SK-N-SH treated with all-trans-retinoic acid at 6 μM for 48 hours (cell line): ENCODE measurements at regions not wholly inside any gene's neighbourhood (a gene's known extent, or its start where the extent isn't known, plus 50 kb on each side); places are given as distances from the start of the nearest gene placed in this dataset.

Source experiments
- ATAC-seq: fragments of 200-7000 bp; cut with Tn5 transposase; 3 replicates; pipeline ENCODE4 v1.9.1; 2020; ENCODE audit warnings: mild to moderate bottlenecking, moderate library complexity
- ARNTL ChIP-seq: fragments of 450-650 bp; formaldehyde crosslinking; IDR thresholded peaks from 2 replicates; pipeline ENCODE4 v1.5.0; 2020; ENCODE audit warnings: low read depth, mild to moderate bottlenecking, moderate library complexity, borderline replicate concordance
- BACH2 ChIP-seq: fragments of 250-450 bp; sonication (Bioruptor Pico); IDR thresholded peaks from 2 replicates; pipeline ENCODE4 v1.9.0; 2021; ENCODE audit warnings: mild to moderate bottlenecking, borderline replicate concordance
- CSDC2 ChIP-seq: fragments of 250-450 bp; sonication (Bioruptor Pico); IDR thresholded peaks from 2 replicates; pipeline ENCODE4 v1.5.0; 2020; ENCODE audit warnings: mild to moderate bottlenecking, moderate library complexity
- ESRRG ChIP-seq: fragments of 250-450 bp; sonication (Bioruptor Pico); IDR thresholded peaks from 2 replicates; pipeline ENCODE4 v1.6.1; 2021; ENCODE audit warnings: mild to moderate bottlenecking
- GLIS3 ChIP-seq: fragments of 250-450 bp; sonication (Bioruptor Pico); IDR thresholded peaks from 2 replicates; pipeline ENCODE4 v1.5.0; 2020; ENCODE audit warnings: mild to moderate bottlenecking, moderate library complexity
- ISL1 ChIP-seq: fragments of 250-450 bp; sonication (Bioruptor Pico); IDR thresholded peaks from 2 replicates; pipeline ENCODE4 v2.1.2; 2022; ENCODE audit warnings: mild to moderate bottlenecking, moderate library complexity
- OSR1 ChIP-seq: fragments of 250-450 bp; sonication (Bioruptor Pico); IDR thresholded peaks from 2 replicates; pipeline ENCODE4 v1.8.0; 2022; ENCODE audit warnings: moderate library complexity, mild to moderate bottlenecking, inconsistent platforms
- PPARA ChIP-seq: fragments of 250-450 bp; sonication (Bioruptor Pico); IDR thresholded peaks from 2 replicates; pipeline ENCODE4 v1.5.0; 2020; ENCODE audit warnings: mild to moderate bottlenecking, borderline replicate concordance
- RARB ChIP-seq: fragments of 250-450 bp; sonication (Bioruptor Pico); IDR thresholded peaks from 2 replicates; pipeline ENCODE4 v1.8.0; 2021; ENCODE audit warnings: mild to moderate bottlenecking, moderate library complexity
- SNAI2 ChIP-seq: fragments of 250-450 bp; sonication (Bioruptor Pico); IDR thresholded peaks from 2 replicates; pipeline ENCODE4 v1.5.0; 2020; ENCODE audit warnings: mild to moderate bottlenecking, moderate library complexity
- TCF4 ChIP-seq: fragments of 250-450 bp; sonication (Bioruptor Pico); IDR thresholded peaks from 2 replicates; pipeline ENCODE4 v1.8.0; 2021; ENCODE audit warnings: mild to moderate bottlenecking, moderate library complexity, borderline replicate concordance
- TOX ChIP-seq: fragments of 250-450 bp; sonication (Bioruptor Pico); IDR thresholded peaks from 2 replicates; pipeline ENCODE4 v1.8.0; 2021; ENCODE audit warnings: mild to moderate bottlenecking, moderate library complexity, borderline replicate concordance
- ZC3H10 ChIP-seq: fragments of 250-450 bp; sonication (Bioruptor Pico); IDR thresholded peaks from 2 replicates; pipeline ENCODE4 v1.5.1; 2021; ENCODE audit warnings: mild to moderate bottlenecking, moderate library complexity
- ZFP3 ChIP-seq: fragments of 250-450 bp; sonication (Bioruptor Pico); IDR thresholded peaks from 2 replicates; pipeline ENCODE4 v1.5.0; 2020; ENCODE audit warnings: mild to moderate bottlenecking, moderate library complexity
- ZFP30 ChIP-seq: fragments of 450-650 bp; formaldehyde crosslinking; IDR thresholded peaks from 2 replicates; pipeline ENCODE4 v1.5.0; 2022; ENCODE audit warnings: mild to moderate bottlenecking, moderate library complexity
- ZNF565 ChIP-seq: fragments of 450-650 bp; formaldehyde crosslinking; conservative IDR thresholded peaks from 2 replicates; pipeline ENCODE4 v1.5.0; 2020; ENCODE audit warnings: low read depth, mild to moderate bottlenecking, moderate library complexity
- ZNF70 ChIP-seq: fragments of 450-650 bp; formaldehyde crosslinking; IDR thresholded peaks from 2 replicates; pipeline ENCODE4 v1.5.0; 2020; ENCODE audit warnings: mild to moderate bottlenecking, moderate library complexity
- TF ChIP-seq, protein P1 (sequence below): fragments of 250-450 bp; sonication (Bioruptor Pico); IDR thresholded peaks from 2 replicates; pipeline ENCODE4 v1.5.1; 2021; ENCODE audit warnings: mild to moderate bottlenecking, moderate library complexity
- TF ChIP-seq, protein P2 (sequence below): fragments of 250-450 bp; sonication (Bioruptor Pico); IDR thresholded peaks from 2 replicates; pipeline ENCODE4 v1.8.0; 2020; ENCODE audit warnings: mild to moderate bottlenecking, moderate library complexity, borderline replicate concordance
- TF ChIP-seq, protein P3 (sequence below): fragments of 250-450 bp; sonication (Bioruptor Pico); IDR thresholded peaks from 2 replicates; pipeline ENCODE4 v1.5.0; 2020; ENCODE audit warnings: mild to moderate bottlenecking, moderate library complexity
- TF ChIP-seq, protein P4 (sequence below): fragments of 250-450 bp; sonication (Bioruptor Pico); IDR thresholded peaks from 2 replicates; pipeline ENCODE4 v1.5.1; 2020; ENCODE audit warnings: low read depth, mild to moderate bottlenecking, moderate library complexity

DNA sequence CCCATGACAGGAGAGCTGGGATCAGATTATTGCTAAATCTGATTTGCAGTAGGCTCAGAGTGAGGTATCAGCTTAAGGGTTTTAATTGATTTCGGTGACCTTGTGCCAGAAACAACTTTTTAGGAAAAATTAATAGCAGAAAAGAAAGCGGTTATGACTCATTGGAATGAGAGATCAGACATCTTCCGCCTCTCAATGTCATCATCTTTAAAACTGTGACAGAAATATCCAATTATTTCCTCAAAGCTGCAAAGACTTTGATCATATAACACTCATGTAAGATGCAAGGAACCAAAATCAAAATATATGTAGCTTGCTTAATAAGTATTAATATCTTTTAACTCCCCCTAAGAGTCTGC is 190.1 kb upstream of the FOXF1 start:
- TF ChIP-seq OSR1 = no peak
- no peak for TF ChIP-seq ZNF565 (CRISPR knock-in tag)
- TF ChIP-seq BACH2 (CRISPR knock-in tag) = no peak
- TF ChIP-seq, protein P1, sequence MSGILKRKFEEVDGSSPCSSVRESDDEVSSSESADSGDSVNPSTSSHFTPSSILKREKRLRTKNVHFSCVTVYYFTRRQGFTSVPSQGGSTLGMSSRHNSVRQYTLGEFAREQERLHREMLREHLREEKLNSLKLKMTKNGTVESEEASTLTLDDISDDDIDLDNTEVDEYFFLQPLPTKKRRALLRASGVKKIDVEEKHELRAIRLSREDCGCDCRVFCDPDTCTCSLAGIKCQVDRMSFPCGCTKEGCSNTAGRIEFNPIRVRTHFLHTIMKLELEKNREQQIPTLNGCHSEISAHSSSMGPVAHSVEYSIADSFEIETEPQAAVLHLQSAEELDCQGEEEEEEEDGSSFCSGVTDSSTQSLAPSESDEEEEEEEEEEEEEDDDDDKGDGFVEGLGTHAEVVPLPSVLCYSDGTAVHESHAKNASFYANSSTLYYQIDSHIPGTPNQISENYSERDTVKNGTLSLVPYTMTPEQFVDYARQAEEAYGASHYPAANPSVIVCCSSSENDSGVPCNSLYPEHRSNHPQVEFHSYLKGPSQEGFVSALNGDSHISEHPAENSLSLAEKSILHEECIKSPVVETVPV (CRISPR knock-in tag) = no peak
- TF ChIP-seq ZFP30 = no peak
- TF ChIP-seq ZC3H10 (CRISPR knock-in tag) = no peak
- TF ChIP-seq TOX = no peak
- no peak for TF ChIP-seq SNAI2 (CRISPR knock-in tag)
- TF ChIP-seq ZFP3 (CRISPR knock-in tag) = no peak
- no peak for TF ChIP-seq PPARA
- TF ChIP-seq TCF4 (CRISPR knock-in tag) = no peak
- TF ChIP-seq ZNF70 (CRISPR knock-in tag) = no peak
- TF ChIP-seq, protein P2, sequence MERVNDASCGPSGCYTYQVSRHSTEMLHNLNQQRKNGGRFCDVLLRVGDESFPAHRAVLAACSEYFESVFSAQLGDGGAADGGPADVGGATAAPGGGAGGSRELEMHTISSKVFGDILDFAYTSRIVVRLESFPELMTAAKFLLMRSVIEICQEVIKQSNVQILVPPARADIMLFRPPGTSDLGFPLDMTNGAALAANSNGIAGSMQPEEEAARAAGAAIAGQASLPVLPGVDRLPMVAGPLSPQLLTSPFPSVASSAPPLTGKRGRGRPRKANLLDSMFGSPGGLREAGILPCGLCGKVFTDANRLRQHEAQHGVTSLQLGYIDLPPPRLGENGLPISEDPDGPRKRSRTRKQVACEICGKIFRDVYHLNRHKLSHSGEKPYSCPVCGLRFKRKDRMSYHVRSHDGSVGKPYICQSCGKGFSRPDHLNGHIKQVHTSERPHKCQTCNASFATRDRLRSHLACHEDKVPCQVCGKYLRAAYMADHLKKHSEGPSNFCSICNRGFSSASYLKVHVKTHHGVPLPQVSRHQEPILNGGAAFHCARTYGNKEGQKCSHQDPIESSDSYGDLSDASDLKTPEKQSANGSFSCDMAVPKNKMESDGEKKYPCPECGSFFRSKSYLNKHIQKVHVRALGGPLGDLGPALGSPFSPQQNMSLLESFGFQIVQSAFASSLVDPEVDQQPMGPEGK (CRISPR knock-in tag) = no peak
- TF ChIP-seq RARB (CRISPR knock-in tag) = no peak
- TF ChIP-seq GLIS3 (CRISPR knock-in tag) = no peak
- TF ChIP-seq, all 23 proteins: peak for 0
- no peak for ATAC-seq

DNA sequence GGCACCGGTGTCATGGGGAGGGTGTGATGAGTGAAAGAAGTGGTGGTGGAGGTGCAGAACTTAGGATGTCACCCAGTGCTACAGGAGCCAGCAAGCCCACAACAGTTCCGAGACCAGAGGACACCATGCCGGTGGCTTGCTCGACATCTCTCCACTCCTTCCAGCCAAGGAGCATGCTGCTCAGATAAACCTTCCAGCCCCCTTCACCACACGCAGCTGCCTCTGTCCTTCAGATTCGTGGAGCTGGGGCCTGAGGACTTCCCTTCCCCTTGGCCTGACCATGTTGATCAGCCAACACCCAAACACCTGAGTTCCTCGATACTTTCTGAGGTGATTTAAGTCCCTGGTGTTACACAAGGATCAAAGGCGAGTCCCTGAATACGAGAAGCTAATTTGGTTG is 188.8 kb upstream of the FOXF1 start:
- TF ChIP-seq ZNF70 (CRISPR knock-in tag) (no peak), CSDC2 (CRISPR knock-in tag) (no peak), SNAI2 (CRISPR knock-in tag) (no peak), RARB (CRISPR knock-in tag) (no peak), ESRRG (CRISPR knock-in tag) (no peak), ARNTL (CRISPR knock-in tag) (no peak), ZFP3 (CRISPR knock-in tag) (no peak), OSR1 (no peak), TOX (no peak), ZC3H10 (CRISPR knock-in tag) (no peak), GLIS3 (CRISPR knock-in tag) (no peak)
- TF ChIP-seq, protein P3, sequence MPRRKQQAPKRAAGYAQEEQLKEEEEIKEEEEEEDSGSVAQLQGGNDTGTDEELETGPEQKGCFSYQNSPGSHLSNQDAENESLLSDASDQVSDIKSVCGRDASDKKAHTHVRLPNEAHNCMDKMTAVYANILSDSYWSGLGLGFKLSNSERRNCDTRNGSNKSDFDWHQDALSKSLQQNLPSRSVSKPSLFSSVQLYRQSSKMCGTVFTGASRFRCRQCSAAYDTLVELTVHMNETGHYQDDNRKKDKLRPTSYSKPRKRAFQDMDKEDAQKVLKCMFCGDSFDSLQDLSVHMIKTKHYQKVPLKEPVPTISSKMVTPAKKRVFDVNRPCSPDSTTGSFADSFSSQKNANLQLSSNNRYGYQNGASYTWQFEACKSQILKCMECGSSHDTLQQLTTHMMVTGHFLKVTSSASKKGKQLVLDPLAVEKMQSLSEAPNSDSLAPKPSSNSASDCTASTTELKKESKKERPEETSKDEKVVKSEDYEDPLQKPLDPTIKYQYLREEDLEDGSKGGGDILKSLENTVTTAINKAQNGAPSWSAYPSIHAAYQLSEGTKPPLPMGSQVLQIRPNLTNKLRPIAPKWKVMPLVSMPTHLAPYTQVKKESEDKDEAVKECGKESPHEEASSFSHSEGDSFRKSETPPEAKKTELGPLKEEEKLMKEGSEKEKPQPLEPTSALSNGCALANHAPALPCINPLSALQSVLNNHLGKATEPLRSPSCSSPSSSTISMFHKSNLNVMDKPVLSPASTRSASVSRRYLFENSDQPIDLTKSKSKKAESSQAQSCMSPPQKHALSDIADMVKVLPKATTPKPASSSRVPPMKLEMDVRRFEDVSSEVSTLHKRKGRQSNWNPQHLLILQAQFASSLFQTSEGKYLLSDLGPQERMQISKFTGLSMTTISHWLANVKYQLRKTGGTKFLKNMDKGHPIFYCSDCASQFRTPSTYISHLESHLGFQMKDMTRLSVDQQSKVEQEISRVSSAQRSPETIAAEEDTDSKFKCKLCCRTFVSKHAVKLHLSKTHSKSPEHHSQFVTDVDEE (CRISPR knock-in tag) = no peak
- TF ChIP-seq, protein P4, sequence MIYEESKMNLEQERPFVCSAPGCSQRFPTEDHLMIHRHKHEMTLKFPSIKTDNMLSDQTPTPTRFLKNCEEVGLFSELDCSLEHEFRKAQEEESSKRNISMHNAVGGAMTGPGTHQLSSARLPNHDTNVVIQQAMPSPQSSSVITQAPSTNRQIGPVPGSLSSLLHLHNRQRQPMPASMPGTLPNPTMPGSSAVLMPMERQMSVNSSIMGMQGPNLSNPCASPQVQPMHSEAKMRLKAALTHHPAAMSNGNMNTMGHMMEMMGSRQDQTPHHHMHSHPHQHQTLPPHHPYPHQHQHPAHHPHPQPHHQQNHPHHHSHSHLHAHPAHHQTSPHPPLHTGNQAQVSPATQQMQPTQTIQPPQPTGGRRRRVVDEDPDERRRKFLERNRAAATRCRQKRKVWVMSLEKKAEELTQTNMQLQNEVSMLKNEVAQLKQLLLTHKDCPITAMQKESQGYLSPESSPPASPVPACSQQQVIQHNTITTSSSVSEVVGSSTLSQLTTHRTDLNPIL = no peak
- TF ChIP-seq, all 23 proteins: peak for 0
- ATAC-seq = no peak

DNA sequence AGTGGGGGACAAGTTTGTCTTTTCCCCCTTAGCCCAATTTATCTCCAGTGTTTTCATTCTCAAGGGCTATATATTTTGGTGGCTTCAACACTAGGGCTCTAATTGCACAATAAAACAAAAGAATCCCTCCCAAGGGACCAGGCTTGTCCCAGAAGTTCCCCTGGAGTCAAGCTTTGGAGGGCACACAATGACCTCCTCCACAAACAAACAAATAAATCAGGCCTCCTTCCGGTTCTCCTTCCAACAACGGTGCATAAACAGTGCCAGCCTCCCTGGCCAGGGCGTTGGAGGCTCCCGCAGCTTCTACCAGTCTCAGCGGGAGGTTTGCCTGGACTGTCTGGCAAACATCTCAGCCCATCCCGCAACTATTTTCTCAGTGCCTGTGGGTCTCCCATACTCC is 188.0 kb upstream of the FOXF1 start:
- TF ChIP-seq, protein P4 = no peak
- TF ChIP-seq, protein P1 (CRISPR knock-in tag) = no peak
- TF ChIP-seq ZC3H10 (CRISPR knock-in tag) = no peak
- no peak for TF ChIP-seq CSDC2 (CRISPR knock-in tag)
- TF ChIP-seq TCF4 (CRISPR knock-in tag) = no peak
- no peak for TF ChIP-seq ESRRG (CRISPR knock-in tag)
- TF ChIP-seq BACH2 (CRISPR knock-in tag) = no peak
- no peak for TF ChIP-seq SNAI2 (CRISPR knock-in tag)
- TF ChIP-seq, protein P3 (CRISPR knock-in tag) = no peak
- no peak for TF ChIP-seq ISL1
- TF ChIP-seq, protein P2 (CRISPR knock-in tag) = no peak
- no peak for TF ChIP-seq ARNTL (CRISPR knock-in tag)
- no peak for TF ChIP-seq ZFP30
- no peak for TF ChIP-seq OSR1
- TF ChIP-seq ZNF565 (CRISPR knock-in tag) = no peak
- no peak for TF ChIP-seq ZNF70 (CRISPR knock-in tag)
- ATAC-seq = no peak
